ENCODE measurements at regions not wholly inside any gene's neighbourhood (a gene's known extent, or its start where the extent isn't known, plus 50 kb on each side); places are given as distances from the start of the nearest gene placed in this dataset.

- H3K27ac ChIP-seq (ENCODE audit: low read depth, low read length): no peak overlapping the region
- peaks cover 3% of the 10 kb centered on the region for H3K27me3 ChIP-seq (ENCODE audit: control insufficient read depth, insufficient read depth, low read length)
- TF ChIP-seq CTCF (IDR thresholded peaks at IDR 0.05; ENCODE audit: low read depth, low read length): no peak
- POLR2A ChIA-PET: no interaction called here
- no peak overlapping the region for H3K4me3 ChIP-seq (ENCODE audit: low read depth, low read length)
- CTCF ChIA-PET: no interaction called here
- no peaks in the 10 kb centered on the region for H3K9me3 ChIP-seq (ENCODE audit: control insufficient read depth, insufficient read depth, low read length)
- no peak for DNase-seq (ENCODE audit: low read depth, low spot score)
These were observed 240.9 kb upstream of the ADAMTS9 start for GRCh38 chr3:64928683-64929082.

- no peak overlapping the region for H3K4me3 ChIP-seq (ENCODE audit: low read depth, low read length)
- ChIA-PET POLR2A (no interaction called here), CTCF (no interaction called here)
- no peak overlapping the region for H3K27ac ChIP-seq (ENCODE audit: low read depth, low read length)
- TF ChIP-seq CTCF (IDR thresholded peaks at IDR 0.05; ENCODE audit: low read depth, low read length): no peak
- DNase-seq (ENCODE audit: low read depth, low spot score): no peak
- no peaks in the 10 kb centered on the region for H3K9me3 ChIP-seq (ENCODE audit: control insufficient read depth, insufficient read depth, low read length)
- H3K27me3 ChIP-seq (ENCODE audit: control insufficient read depth, insufficient read depth, low read length): peaks cover 3% of the 10 kb centered on the region
These were observed 239.9 kb upstream of the ADAMTS9 start for GRCh38 chr3:64927689-64928088.

GRCh38 chr3:64925575-64925974, 237.8 kb upstream of the ADAMTS9 start:
- Histone ChIP-seq H3K9me3 (ENCODE audit: control insufficient read depth, insufficient read depth, low read length) (no peaks in the 10 kb centered on the region), H3K4me3 (ENCODE audit: low read depth, low read length) (no peak overlapping the region), H3K27me3 (ENCODE audit: control insufficient read depth, insufficient read depth, low read length) (peaks cover 3% of the 10 kb centered on the region), H3K27ac (ENCODE audit: low read depth, low read length) (no peak overlapping the region)
- TF ChIP-seq CTCF (IDR thresholded peaks at IDR 0.05; ENCODE audit: low read depth, low read length): no peak
- DNase-seq (ENCODE audit: low read depth, low spot score): no peak
- ChIA-PET CTCF (no interaction called here), POLR2A (no interaction called here)

GRCh38 chr3:64924961-64925360, 237.2 kb upstream of the ADAMTS9 start:
- POLR2A ChIA-PET: no interaction called here
- no peak for DNase-seq (ENCODE audit: low read depth, low spot score)

GRCh38 chr3:64922213-64922612, 234.4 kb upstream of the ADAMTS9 start:
- no peak for TF ChIP-seq CTCF (IDR thresholded peaks at IDR 0.05; ENCODE audit: low read depth, low read length)
- Histone ChIP-seq H3K9me3 (ENCODE audit: control insufficient read depth, insufficient read depth, low read length) (no peaks in the 10 kb centered on the region), H3K27ac (ENCODE audit: low read depth, low read length) (no peak overlapping the region), H3K27me3 (ENCODE audit: control insufficient read depth, insufficient read depth, low read length) (peaks cover 3% of the 10 kb centered on the region), H3K4me3 (ENCODE audit: low read depth, low read length) (no peak overlapping the region)
- no peak for DNase-seq (ENCODE audit: low read depth, low spot score)
- ChIA-PET CTCF (no interaction called here), POLR2A (no interaction called here)

More at GRCh38 chr3:64924961-64925360, 237.2 kb upstream of the ADAMTS9 start:
- no peak for TF ChIP-seq CTCF (IDR thresholded peaks at IDR 0.05; ENCODE audit: low read depth, low read length)
- CTCF ChIA-PET: no interaction called here
- Histone ChIP-seq H3K4me3 (ENCODE audit: low read depth, low read length) (no peak overlapping the region), H3K27me3 (ENCODE audit: control insufficient read depth, insufficient read depth, low read length) (peaks cover 3% of the 10 kb centered on the region), H3K9me3 (ENCODE audit: control insufficient read depth, insufficient read depth, low read length) (no peaks in the 10 kb centered on the region), H3K27ac (ENCODE audit: low read depth, low read length) (no peak overlapping the region)
